Lung microvascular endothelial cell (primary cell): ENCODE measurements at regions not wholly inside any gene's neighbourhood (a gene's known extent, or its start where the extent isn't known, plus 50 kb on each side); places are given as distances from the start of the nearest gene placed in this dataset.

Source experiments
- DNase-seq, 2 donors: peaks; one replicate each; pipeline versions ENCODE4 v3.0.0 to v3.0.0-alpha.2; 2010; ENCODE audit warnings: low read depth in 2 of 2

DNA sequence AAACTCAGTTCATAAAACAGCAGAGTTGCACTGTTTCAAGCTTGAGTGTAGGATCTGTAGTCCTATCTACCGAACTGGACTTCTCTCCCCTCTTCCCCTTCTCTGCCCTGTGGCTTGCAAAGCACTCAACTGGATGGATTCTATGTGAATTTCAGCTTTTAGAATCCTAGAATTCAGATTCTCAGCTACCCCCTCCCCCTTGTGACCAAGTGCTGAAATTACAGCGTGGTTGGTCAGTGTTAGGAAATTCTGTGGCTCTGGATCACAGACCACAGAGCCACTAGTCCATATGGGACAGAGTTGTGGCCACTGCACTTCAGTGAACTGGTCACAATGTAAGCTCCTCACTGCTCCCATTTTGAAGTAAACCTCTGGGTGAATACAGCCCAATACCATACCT lies 64.6 kb upstream of the TRPC5 start:
- DNase-seq = peak in 1 of 2 donors; percentile 5

DNA sequence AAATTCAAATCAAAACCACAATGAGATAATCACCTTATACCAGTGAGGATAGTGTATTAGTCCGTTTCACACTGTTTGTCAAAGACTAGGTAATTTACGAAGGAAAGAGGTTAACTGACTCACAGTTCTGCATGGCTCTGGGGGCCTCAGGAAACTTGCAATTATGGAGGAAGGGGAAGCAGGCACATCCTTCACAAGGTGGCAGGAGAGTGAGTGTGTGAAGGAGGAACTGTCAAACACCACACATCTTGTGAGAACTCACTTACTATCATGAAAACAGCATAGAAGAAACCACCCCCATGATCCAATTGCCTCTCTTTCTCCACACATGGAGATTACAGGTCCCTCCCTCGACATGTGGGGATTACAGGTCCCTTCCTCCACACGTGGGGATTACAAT lies 54.7 kb upstream of the TRPC5 start:
- no peak for DNase-seq
